NCI-H1417 (cell line): ENCODE measurements at regions not wholly inside any gene's neighbourhood (a gene's known extent, or its start where the extent isn't known, plus 50 kb on each side); places are given as distances from the start of the nearest gene placed in this dataset.
"Not testable (repeated sequence)": the region's sequence is repeated elsewhere in the genome, so short reads cannot be mapped to it uniquely, and the experiment has no call there.

Source experiments
- DNase-seq, 3 experiments: peaks; one replicate each; lab custom pipeline; 2025; lab: John Stamatoyannopoulos, UW

DNA sequence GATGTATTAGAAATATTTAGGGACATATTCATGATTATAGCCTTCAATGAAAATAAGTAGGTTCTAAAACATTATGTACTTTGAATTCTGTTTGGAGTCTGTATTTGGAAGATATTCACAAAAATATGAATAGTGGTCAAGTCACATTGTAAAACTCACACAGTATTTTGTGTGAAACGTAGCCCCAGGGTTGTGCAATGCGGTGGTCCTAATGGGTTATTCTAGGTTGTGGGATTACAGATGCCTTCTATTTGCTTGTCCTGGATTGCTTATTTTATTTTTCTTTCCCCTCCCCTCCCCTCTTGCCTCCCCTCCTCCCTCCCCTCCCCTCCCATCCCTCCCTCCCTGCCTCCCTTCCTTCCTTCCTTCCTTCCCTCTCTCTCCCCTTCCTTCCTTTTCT, 93.7 kb upstream of the THUMPD2 start:
- DNase-seq: no peak

DNA sequence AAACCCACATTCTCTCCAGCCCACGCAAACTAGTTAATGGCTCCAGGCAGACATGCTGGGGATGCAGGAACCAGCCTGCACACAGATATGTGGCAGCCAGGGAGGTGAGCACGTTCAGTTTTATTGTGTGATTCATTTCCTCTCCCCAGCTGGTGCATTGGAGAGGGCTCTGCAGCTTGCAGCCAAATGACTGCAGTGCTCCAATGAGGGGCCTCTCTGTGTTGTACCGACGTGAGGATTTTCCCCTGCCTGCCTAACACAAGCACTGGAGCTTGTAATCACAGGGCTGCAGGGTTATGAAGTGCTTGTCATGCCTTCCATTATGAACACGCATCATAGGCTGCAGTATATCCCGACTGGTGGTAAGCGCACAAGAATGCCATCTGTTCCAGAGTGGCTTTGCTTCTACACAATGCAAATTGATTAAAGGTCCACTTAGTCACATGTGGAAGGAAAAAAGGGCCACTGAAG, 92.3 kb upstream of the THUMPD2 start:
- DNase-seq: peak in 2 of 3 experiments; percentile 41 to 77

DNA sequence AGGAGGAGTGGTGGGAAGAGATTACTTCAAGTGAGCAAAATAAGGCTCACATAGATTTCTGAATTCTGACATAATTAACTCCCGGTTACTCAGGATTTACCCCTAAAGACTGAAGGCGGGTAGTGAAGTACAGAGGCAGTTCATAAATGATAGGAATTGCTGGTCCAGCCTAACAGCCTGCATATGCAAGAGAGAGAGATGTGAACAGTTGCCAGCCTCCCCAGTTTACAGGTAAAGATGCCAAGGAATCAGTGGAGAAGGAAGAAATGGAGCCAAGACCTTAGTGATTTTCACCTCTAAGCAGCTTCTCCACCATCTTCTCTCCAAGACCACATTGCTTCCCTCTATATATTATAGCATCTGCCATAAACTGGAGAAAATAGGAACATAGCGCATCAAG, 91.8 kb upstream of the THUMPD2 start:
- no peak for DNase-seq

DNA sequence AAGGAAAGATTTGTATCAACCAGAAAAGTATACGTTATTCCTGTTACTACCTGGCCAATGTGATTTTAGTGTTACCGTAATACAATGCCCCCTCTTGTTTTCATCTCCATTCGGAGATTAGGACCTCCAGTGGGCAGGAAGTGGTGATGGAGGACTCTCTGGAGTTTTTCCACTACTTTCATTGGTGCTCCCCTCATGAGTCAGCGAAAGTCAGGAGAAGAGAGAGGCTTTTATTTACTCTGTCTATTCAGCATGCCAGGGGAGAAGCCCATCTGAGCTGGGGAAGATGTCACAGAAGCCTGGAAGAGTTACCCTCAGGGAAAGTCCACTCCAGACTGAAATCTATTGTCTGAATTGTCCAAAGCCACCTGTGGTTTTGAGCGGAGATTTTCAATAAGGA, 88.2 kb upstream of the THUMPD2 start:
- DNase-seq: no peak

DNA sequence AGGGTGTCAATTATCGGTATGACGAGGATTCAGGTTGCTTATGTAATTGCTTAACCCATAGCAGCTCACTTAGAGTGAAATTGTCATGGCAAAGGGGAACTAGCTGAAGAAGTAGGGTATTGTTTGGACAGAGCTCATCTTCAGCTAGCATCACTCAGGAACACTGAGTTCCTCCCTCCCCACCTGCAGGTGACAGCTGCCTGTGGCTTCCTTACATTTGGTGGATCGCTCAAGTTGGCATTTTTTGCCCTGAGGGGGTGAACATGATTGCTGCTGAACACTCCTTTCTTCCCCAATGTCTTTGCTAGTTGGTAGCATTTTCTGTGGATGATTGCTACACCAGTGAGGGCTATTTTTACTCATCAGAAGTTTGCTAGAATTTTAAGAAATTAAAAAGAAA, 86.7 kb upstream of the THUMPD2 start:
- DNase-seq: peak in 1 of 3 experiments; percentile 12

DNA sequence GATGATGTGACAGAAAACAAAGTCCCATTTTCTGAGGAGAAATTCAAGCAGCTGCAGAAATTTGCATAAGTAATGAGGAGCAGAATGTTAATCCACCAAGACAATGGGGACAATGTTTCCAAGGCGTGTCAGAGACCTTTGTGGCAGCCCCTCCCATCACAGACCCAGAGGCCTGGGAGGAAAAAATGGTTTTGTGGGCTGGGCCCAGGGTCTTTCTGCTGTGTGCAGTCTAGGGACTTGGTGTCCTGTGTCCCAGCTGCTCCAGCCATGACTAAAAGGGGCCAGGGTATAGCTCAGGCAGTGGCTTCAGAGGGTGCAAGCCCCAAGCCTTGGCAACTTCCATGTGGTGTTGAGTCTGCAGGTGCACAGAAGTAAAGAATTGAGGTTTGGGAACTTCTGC, 84.6 kb upstream of the THUMPD2 start:
- DNase-seq: not testable (repeated sequence)

DNA sequence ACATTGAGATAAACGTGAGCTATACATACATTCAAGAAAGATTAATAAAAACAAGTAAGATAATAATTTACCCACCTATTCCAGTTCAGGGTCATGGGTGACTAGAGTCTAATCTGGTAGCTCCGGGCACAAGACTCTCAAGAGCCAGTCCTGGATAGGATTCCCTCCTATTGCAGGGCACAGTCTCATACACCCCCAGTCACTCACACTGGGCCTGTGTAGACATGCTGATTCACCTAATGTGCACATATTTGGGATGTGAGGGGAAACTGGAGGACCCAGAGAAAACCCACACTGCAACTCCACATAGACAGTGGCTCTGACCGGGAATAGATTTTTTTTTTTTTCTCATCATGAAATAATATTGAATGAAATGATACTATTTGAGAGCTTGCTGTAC, 81.5 kb upstream of the THUMPD2 start:
- no peak for DNase-seq

DNA sequence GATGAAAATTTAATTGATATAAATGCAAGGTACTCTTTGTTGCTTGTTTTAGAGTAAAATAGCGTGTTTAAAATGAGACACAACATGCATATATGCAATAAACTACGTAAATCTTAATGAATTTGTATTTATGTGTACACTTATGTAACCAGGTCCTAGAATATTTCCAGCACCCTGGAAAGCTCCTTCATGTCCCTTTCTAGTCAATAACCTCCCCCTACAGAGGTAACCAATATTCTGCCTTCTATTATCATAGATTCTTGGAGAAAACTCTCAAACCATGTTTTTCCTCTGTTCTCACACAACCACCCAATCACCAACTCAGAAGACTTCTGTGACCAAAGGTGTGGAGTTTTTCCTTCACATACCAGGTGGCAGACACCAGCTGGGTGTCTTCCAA, 79.6 kb upstream of the THUMPD2 start:
- no peak for DNase-seq

DNA sequence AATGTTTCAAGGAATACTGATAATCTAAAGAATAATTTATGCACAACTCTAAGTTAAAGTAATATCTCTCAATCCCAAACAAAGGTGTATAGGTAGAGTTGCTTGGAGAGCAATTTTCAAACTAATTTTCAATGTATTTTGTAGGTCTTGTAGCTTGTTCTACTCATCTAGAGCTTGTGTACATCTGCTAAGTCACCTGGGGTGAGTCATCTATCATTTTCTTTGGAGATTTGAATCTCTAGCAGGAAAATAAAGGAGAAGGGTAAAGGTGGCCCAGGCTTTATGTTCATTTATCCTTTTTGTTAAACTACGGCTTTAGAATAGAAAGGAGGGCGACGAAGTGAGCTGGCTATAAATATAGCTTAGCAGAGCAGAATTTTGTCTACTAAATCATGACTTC, 76.8 kb upstream of the THUMPD2 start:
- DNase-seq: no peak

DNA sequence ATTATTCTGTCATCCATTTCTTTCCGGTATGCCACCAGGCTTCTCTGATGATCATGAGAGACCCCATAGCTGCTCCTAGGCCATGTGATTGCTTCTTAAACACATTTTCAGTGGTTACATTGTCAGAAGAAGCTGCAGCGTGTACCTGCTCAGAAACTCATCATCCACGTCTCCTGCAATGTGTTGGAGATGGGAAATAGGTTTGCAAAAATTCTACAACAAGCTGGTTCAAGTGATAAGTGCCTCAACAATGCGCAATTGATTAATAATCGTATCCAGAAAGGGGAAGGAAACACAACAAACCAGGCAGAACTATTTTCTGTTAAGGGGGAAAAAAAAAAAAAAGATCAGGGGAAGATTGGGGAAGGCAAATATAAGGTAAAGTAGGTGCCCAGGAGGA, 75.7 kb upstream of the THUMPD2 start:
- DNase-seq: no peak

DNA sequence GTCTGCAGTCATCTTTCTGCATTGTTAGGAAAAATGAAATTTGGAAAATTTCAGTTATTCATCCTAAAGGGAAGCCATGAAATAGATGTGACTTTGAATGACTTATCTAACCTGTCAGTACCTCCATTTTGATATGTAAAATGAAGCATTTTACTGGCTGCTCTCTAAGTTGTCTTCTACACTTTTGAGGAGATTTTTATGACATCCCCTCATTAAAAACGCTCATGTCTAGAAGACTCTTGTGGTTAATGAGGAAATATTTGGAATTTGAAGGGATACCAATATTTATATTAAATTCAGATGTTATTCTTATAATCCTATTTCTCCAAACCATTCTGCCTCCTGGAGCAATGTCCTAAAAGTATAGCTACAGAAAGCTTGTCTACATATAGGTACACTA, 73.8 kb upstream of the THUMPD2 start:
- no peak for DNase-seq

DNA sequence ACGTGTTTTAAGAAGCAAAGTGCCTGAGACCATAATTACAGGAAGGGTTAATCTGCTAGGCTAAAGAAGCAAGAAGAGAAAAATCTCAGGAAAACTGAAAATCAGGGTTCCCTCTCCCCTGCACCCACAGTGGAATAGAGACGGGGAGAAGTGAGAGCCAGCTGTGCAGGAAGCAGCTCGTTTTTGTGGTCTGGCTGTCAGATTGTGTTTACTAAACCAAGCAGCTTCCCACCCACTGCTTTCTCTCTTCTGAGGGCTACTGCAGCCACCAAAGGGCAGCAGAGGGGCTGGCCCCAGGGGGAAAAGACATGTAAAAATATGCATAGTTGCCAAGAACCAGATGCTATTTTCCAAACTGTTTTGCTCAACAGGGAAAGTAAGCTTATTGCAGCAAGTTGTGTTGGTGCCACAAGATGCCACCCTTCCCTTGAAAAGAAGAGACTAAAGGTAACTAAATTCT, 72.6 kb upstream of the THUMPD2 start:
- peak in 1 of 3 experiments; percentile 61 for DNase-seq

DNA sequence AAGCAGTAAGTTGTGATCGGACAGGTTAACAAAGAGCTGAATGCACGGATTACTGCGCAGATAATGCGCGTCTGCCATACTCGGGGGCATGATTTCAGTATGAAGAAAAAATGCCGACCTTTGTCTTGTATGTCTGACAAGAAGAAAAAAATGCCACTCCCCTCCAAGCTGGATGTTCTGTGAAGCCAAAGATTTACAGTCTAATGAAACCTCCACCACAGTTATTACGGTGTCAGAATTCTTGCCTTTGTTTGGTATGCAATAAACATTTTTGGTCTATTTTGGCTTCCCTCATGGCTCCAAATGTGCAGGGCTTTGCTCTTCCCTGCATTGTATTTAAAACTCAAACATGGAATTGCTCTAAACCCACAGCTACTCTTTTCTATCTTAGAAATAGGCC, 72.2 kb upstream of the THUMPD2 start:
- no peak for DNase-seq

DNA sequence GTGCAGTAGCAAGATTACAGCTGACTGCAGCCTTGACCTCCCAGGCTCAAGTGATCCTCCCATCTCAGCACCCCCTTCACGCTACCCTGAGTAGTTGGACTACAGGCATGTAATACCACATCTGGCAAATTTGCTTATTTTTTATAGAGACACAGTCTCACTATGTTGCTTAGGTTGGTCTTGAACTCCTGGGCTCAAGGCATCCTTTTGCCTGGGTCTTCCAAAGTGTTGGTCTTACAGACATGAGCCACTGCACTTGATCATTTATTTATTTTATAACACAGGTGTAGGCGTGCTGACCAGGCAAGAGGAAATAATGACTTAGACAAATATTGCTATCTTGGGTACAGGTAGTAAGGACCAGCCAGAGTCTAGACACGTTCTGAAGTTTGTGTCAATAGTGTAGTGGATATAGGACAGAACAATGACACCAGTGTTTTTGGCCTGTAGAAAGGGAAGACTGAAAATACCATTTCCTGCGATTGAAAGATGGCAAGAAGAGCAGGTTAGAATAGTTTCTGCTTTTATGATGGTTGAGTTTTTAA, 71.0 kb upstream of the THUMPD2 start:
- peak in 1 of 3 experiments; percentile 24 for DNase-seq

DNA sequence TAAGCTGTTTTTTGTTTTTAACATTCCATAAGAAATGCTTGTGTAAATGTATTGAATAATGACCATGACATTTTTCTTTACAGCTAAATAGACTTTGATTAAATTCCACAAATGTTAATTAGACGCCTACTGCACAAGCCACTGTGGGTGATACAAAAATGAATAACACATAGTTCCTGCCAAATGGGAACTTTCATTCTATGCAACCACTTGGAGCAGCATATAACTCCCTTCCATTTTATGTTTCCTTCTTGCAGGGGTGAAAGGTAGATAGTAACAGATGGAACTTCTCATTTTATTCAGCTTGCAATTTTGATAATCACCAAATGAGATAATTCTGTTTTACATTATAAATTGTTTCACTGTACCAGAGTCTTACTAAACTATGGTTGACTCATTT, 70.0 kb upstream of the THUMPD2 start:
- DNase-seq: no peak

DNA sequence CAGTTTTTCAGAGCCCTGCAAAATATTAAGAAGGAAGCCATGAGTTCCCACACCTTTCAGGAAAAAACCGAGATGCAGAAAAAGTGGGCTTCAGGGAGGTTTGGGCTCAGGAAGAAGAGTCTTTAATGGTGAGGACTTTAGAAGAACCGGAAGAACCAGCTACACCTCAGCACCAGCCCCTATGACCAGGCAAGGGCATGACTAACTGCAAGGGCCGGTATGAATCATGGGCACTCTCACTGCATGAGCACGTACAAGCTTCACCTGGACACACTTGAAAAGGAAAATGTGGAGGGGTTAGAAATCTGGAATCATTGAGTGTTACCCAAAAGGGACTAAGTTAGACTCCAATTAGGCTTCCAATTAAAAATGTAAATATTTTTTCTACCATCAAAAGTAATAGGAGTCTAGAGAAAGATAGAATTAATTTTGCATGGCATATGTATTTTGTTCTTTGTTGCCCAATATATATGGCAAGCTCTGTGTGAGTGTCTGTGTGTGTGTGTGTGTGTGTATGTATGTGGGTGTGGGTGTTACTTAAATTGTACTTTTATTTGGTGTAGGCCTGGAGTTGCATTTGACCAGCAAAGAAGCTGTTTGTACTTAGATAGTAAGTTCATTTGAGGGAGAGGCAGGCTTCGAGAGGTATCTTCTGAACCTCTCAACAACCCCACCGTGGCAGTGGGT, 66.5 kb upstream of the THUMPD2 start:
- no peak for DNase-seq

DNA sequence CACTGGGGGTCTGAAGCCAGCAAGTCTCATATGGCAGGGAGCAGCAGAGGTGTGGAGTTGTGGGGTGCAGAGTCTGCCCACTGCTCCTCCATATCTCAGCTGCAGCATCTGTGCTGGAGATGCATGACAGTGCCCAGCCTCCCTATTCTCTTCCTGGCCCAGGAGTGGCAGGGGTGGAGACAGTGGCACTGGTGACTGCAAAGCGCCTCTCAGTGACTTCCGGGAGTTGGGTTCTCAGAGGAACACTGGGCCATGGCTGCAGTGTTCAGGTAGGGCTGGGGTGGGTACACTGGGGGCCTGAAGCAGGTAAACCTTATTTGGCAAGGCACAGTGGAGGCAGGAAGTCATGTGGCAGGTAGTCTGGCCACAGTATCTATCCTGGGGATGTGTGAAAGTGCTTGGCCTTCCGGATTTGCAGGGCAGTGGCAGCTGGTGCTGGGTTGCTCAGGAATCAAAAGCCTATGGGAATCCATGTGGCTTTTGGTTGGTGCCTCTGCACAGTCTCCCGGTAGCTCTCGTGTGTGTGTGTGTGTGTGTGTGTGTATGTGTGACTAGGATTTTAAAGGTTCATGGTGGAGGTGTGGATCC, 60.3 kb upstream of the THUMPD2 start:
- no peak for DNase-seq

DNA sequence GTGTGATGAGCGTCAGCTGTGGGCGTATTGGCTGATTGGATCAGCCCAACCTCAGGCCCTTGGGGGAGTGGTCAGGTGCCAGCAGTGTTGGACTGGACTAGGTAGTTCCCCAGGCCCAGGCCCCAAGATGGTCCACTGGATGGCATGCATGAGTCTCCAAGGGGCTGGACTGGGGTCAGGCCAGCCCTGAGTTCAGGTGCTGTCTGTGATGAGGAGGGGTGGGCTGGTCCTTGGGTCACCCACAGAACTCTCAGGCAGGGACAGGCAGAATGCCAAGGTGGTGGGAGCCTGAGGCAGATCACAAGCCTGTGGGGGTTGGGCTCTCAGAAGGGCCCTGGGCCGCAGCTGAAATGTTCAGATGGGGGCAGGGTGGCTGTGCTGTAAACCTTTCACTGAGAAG, 59.5 kb upstream of the THUMPD2 start:
- no peak for DNase-seq

DNA sequence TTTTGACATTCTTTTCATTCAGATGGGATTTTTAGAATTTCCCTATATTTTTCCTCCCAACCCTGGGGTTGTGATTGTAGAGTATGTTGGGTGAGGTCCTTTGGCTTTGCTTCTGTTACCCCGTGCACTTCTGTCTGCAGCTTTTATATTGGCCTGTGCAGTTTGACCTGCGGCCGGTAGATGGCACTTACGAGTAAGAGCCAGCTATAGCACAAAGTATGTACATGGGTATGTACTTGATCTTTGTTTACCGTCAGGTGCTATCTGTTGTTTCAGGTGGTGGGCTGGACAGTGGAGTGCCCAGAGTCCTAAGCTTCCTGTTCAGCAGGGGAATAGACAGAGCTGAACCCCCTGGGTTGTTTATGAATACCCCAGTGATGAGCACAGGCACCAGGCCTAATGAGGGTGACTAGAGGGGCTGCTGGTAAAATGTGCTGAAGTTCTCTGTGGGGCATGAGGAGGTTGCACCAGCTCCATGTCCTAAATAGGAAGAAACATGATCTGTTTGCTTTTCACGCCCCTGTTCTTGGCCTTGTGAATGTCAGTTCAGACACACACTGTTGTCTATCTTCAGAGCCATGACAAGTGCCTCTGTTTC, 58.9 kb upstream of the THUMPD2 start:
- peak in 1 of 3 experiments; percentile 54 for DNase-seq

DNA sequence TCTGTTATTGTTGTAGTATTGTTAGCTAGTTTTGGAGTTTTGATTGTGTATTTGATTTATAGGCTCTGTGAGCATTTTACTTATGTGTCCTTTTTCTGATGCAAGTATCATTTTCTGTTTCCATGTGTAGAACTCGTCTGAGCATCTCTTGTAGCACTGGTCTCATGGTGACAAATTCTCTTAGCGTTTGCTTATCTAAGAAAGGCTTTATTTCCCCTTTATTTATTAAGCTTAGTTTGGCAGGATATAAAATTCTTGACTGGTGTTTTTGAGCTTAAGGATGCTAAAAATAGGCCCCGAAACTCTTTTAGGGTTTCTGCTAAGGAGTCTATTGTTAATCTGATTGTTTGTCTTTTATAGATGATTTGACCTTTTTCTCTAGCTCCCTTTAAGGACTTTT, 57.6 kb upstream of the THUMPD2 start:
- DNase-seq: peak in 1 of 3 experiments; percentile 7

DNA sequence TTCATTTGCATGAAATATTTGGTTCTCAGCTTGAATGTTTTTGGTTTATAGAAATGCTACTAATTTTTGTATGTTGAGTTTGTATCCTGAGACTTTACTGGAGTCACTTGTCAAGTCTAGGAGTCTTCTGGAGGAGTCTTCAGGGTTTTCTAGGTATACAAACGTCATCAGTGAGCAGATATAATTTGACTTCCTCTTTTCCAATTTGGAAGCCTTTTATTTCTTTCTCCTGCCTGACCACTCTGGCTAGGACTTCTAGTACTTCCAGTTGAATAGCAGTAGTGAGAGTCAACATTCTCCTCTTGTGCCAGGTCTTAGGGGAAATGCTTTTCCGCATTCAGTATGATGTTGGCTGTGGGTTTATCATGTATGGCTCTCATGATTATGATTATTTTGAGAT, 55.4 kb upstream of the THUMPD2 start:
- DNase-seq: no peak

DNA sequence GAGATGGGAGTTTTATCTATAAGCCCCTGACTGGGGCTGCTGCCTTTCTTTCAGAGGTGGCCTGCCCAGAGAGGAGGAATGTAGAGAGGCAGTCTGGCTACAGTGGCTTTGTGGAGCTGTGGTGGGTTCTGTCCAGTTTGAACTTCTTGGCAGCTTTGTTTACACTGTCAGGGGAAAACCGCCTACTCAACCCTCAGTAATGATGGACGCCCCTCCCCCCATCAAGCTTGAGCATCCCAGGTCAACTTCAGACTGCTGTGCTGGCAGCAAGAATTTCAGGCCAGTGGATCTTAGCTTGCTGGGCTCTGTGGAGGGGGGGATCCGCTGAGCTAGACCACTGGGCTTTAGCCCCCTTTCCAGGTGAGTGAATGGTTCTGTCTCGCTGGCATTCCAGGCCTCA, 51.6 kb upstream of the THUMPD2 start:
- DNase-seq: not testable (repeated sequence)
